ENCODE measurements at regions not wholly inside any gene's neighbourhood (a gene's known extent, or its start where the extent isn't known, plus 50 kb on each side); places are given as distances from the start of the nearest gene placed in this dataset.

GRCh38 chr7:33711231-33712019 is 193.9 kb upstream of the BMPER start (continued):
- TF ChIP-seq E2F8 (IDR thresholded peaks at IDR 0.05; ENCODE audit: low read depth, partially characterized antibody): no peak
- no peak for TF ChIP-seq IRF9 (tag; IDR thresholded peaks at IDR 0.05)
- TF ChIP-seq HMGXB4 (CRISPR knock-in tag; IDR thresholded peaks at IDR 0.05): no peak
- no peak for TF ChIP-seq CEBPG (CRISPR knock-in tag; IDR thresholded peaks at IDR 0.05)
- no peak for TF ChIP-seq CEBPG (tag; conservative IDR thresholded peaks at IDR 0.05 in 1 of 2, IDR thresholded peaks at IDR 0.05 in 1 of 2)
